ENCODE measurements at regions not wholly inside any gene's neighbourhood (a gene's known extent, or its start where the extent isn't known, plus 50 kb on each side); places are given as distances from the start of the nearest gene placed in this dataset.

DNA sequence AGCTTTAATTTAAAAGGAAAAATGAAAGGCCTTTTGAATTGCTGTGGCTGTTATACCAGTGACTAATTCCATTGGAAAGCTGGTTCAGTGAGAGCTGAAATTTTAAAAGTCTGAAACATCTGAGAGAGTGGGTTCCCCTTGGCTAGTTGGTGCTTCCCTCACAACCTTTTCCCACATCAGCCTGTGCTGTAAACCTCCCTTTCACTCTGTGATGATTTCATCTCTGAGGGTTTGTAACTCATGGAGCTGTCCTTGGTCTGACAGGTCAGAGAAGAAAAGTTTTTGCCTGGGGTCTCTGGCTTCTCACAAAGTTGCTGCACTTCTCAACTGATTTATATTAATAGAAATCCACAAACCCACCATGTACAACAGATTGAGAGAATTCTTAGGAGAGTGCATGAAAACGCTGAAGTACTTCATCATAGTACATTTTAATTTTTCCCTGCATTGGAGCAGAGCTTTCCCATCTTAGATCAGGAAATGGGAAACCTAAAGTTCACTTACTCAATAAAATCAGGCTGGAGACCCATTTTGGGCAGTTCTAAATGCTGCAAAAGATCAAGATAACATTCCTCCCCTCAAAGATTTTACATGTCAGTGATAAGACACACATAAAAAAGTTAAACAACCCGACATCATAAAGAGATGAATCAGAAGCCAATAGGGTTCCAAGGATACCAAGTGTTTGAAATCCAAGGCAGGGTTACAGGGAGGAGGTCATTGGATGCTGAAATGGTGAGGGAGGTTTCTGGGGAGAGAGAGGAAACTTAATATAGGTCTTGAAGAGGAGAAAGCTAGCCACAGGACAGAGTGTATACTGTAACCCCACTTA, 157.0 kb upstream of the MKLN1 start:
- no peak overlapping the region for H3K27ac ChIP-seq
- no peak for TF ChIP-seq POLR2A (IDR thresholded peaks at IDR 0.05)
- TF ChIP-seq, protein P1, sequence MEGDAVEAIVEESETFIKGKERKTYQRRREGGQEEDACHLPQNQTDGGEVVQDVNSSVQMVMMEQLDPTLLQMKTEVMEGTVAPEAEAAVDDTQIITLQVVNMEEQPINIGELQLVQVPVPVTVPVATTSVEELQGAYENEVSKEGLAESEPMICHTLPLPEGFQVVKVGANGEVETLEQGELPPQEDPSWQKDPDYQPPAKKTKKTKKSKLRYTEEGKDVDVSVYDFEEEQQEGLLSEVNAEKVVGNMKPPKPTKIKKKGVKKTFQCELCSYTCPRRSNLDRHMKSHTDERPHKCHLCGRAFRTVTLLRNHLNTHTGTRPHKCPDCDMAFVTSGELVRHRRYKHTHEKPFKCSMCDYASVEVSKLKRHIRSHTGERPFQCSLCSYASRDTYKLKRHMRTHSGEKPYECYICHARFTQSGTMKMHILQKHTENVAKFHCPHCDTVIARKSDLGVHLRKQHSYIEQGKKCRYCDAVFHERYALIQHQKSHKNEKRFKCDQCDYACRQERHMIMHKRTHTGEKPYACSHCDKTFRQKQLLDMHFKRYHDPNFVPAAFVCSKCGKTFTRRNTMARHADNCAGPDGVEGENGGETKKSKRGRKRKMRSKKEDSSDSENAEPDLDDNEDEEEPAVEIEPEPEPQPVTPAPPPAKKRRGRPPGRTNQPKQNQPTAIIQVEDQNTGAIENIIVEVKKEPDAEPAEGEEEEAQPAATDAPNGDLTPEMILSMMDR (IDR thresholded peaks at IDR 0.05) = no peak
- H3K9me3 ChIP-seq = no peaks in the 10 kb centered on the region
- intact Hi-C loops (cut with DNase I) = no loop called here
- 65% methylated on average over 2 of the region's 2 CpGs for WGBS (ENCODE audit: insufficient coverage, low coverage, low lambda C conversion rate, missing lambda C conversion rate)
- H3K4me3 ChIP-seq = no peak overlapping the region
- ATAC-seq (no peak), DNase-seq (no peak)
- H3K27me3 ChIP-seq = no peaks in the 10 kb centered on the region
- H3K36me3 ChIP-seq = no peaks in the 10 kb centered on the region
- no peaks in the 10 kb centered on the region for H3K4me1 ChIP-seq

DNA sequence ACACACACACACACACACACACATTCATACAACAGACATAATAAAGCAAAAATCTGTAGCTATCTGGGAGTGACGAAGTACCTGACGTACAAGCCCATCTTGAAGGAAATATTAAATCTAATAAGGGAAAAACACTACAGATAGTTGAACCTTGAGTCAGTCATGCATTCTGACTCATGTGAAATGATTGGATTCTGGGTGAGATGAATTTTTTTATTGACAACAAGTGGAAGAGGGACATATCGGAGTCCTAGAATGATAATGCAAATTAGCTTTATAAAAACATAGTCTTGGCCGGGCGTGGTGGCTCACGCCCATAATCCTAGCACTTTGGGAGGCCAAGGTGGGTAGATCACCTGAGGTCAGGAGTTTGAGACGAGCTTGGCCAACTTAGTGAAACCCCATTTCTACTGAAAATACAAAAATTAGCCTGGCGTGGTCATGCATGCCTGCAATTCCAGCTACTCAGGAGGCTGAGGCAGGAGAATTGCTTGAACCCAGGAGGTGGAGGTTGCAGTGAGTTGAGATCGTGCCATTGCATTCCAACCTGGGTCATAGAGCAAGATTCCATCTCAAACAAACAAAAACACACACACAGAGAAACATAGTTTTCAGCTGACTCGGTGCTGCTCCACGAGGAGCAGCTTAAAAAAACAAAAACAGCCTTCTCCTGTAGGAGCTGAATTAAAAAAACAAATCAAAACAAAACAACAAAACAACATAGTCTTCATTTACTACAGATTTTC, 154.4 kb upstream of the MKLN1 start:
- ATAC-seq = no peak
- no peak for TF ChIP-seq POLR2A (IDR thresholded peaks at IDR 0.05)
- TF ChIP-seq, protein P1 (IDR thresholded peaks at IDR 0.05) = no peak
- WGBS (ENCODE audit: insufficient coverage, low coverage, low lambda C conversion rate, missing lambda C conversion rate) = 74% methylated on average over 9 of the region's 11 CpGs

DNA sequence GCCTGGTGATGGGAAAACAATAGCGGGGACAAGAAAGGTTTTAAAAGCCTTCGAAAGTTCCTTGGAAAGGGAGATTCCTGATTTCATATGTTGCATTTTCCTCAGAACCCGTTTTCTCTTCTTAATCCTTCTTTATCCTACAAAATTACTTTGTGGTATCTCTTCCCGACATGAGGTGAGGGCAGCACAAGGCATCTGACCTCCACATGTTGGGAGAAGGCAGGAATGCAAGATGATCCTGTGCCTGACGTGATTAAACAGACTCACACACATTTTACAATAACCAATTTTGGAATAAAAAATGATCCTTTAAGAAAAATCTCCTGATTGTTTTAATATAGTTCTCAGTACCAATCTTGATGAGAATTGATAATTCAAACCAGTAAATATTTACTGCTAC, 153.3 kb upstream of the MKLN1 start:
- Histone ChIP-seq H3K27ac (no peak overlapping the region), H3K4me3 (no peak overlapping the region), H3K9me3 (no peaks in the 10 kb centered on the region), H3K4me1 (no peaks in the 10 kb centered on the region), H3K36me3 (no peaks in the 10 kb centered on the region), H3K27me3 (no peaks in the 10 kb centered on the region)
- no peak for DNase-seq
- 80% methylated on average over 5 of the region's 5 CpGs for WGBS (ENCODE audit: insufficient coverage, low coverage, low lambda C conversion rate, missing lambda C conversion rate)
- intact Hi-C loops (cut with DNase I) = no loop called here
- TF ChIP-seq POLR2A (IDR thresholded peaks at IDR 0.05) = no peak
- TF ChIP-seq, protein P1 (IDR thresholded peaks at IDR 0.05) = no peak
- ATAC-seq = no peak

More for the DNA sequence above, 154.4 kb upstream of the MKLN1 start:
- H3K36me3 ChIP-seq = no peaks in the 10 kb centered on the region
- DNase-seq = no peak
- no peak overlapping the region for H3K27ac ChIP-seq
- H3K4me1 ChIP-seq = no peaks in the 10 kb centered on the region
- H3K9me3 ChIP-seq = no peaks in the 10 kb centered on the region
- intact Hi-C loops (cut with DNase I) = no loop called here
- H3K27me3 ChIP-seq = no peaks in the 10 kb centered on the region
- H3K4me3 ChIP-seq = no peak overlapping the region

DNA sequence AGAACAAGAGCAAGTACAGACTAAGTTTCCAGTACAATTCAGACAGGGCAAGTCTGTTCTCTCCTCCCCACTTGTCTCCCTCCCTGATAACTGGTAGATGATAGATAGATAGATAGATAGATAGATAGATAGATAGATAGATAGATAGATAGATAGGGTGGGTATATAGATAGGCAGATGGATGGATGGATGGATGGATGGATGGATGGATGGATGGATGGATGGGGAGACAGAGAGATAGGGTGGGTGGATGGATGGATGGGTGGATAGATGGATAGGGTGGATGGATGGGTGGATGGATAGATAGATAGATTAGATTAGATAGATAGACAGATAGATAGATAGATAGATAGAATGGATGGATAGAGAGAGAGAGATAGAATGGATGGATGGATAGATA, 152.8 kb upstream of the MKLN1 start:
- no peak for ATAC-seq
- Histone ChIP-seq H3K27ac (no peak overlapping the region), H3K4me3 (no peak overlapping the region), H3K36me3 (no peaks in the 10 kb centered on the region), H3K27me3 (no peaks in the 10 kb centered on the region), H3K4me1 (no peaks in the 10 kb centered on the region), H3K9me3 (no peaks in the 10 kb centered on the region)
- TF ChIP-seq, protein P1 (IDR thresholded peaks at IDR 0.05) = no peak
- TF ChIP-seq POLR2A (IDR thresholded peaks at IDR 0.05) = no peak
- intact Hi-C loops (cut with DNase I) = no loop called here
- no peak for DNase-seq
